GM13976 (cell line): ENCODE measurements at regions not wholly inside any gene's neighbourhood (a gene's known extent, or its start where the extent isn't known, plus 50 kb on each side); places are given as distances from the start of the nearest gene placed in this dataset.

ENCODE experiments used
- DNase-seq: peaks from one replicate; pipeline ENCODE4 v3.0.0; 2012; ENCODE audit warnings: low spot score
- in situ Hi-C: fragments of 300-500 bp; cut with MboI; formaldehyde crosslinking; loops from one replicate; pipeline ENCODE4 v1.12.0; 2022; ENCODE audit warnings: low sequenced_read_pairs, mixed read lengths, inconsistent platforms; ENCODE audit not compliant: unreplicated experiment
- TF ChIP-seq, protein P1 (sequence below): IDR thresholded peaks from 2 replicates; pipeline ENCODE4 v1.5.1; 2012; ENCODE audit warnings: borderline replicate concordance, mild to moderate bottlenecking; ENCODE audit not compliant: insufficient read depth; ENCODE audit errors: extremely low read depth, missing control alignments, control extremely low read depth

DNA sequence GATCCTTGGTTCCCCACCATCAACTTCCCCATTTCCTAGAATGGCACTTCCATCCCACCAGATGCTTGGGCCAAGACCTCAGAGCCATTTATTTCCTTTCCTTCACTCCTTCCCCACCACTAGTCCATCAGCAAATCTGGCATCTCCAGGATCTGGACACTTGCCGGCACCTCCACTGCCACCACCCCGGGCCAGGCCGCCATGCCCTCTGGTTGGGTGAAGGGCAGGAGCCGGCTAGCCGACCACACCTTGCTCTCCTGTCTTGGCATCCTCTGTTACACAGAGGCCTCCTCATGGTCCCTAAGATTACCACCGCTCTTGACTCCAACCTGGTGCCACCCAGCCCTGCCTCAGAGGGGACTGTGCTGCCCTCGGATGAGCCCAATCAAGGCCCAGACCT, 104.5 kb downstream of the RMI2 start:
- peak; percentile 17 for DNase-seq
- in situ Hi-C loops = no loop called here
- TF ChIP-seq, protein P1, sequence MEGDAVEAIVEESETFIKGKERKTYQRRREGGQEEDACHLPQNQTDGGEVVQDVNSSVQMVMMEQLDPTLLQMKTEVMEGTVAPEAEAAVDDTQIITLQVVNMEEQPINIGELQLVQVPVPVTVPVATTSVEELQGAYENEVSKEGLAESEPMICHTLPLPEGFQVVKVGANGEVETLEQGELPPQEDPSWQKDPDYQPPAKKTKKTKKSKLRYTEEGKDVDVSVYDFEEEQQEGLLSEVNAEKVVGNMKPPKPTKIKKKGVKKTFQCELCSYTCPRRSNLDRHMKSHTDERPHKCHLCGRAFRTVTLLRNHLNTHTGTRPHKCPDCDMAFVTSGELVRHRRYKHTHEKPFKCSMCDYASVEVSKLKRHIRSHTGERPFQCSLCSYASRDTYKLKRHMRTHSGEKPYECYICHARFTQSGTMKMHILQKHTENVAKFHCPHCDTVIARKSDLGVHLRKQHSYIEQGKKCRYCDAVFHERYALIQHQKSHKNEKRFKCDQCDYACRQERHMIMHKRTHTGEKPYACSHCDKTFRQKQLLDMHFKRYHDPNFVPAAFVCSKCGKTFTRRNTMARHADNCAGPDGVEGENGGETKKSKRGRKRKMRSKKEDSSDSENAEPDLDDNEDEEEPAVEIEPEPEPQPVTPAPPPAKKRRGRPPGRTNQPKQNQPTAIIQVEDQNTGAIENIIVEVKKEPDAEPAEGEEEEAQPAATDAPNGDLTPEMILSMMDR = no peak

GRCh38 chr16:11450136-11450535, 104.9 kb downstream of the RMI2 start:
- peak; percentile 15 for DNase-seq
- in situ Hi-C loops = no loop called here
- TF ChIP-seq, protein P1 = no peak

GRCh38 chr16:11452298-11452697, 107.0 kb downstream of the RMI2 start:
- no peak for DNase-seq
- in situ Hi-C loops = no loop called here
- TF ChIP-seq, protein P1 = no peak

- in situ Hi-C loops = no loop called here
- DNase-seq = no peak
- TF ChIP-seq, protein P1 = no peak
Observed at GRCh38 chr16:11452746-11453389, 107.6 kb downstream of the RMI2 start.

DNA sequence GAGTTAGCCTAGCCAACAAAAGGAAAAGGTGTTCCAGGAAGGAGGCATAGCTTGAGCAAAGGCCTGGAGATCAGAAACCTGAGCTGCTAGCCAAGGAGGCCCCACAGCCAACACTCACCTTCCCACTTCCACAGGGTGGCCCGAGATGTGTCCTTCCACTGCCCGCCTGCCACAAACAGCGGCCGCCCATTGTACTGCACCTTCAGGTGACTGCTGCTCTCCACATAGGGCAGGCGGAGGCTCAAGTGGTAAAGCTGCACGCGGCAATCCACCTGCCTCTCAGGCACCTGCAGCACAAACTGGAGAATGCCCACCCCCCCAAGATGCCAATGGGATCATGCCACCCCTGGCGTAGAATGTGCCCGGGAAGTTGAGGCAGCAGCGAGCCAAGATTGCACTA, 111.5 kb downstream of the RMI2 start:
- DNase-seq = no peak
- in situ Hi-C loops = no loop called here
- TF ChIP-seq, protein P1 = no peak

DNA sequence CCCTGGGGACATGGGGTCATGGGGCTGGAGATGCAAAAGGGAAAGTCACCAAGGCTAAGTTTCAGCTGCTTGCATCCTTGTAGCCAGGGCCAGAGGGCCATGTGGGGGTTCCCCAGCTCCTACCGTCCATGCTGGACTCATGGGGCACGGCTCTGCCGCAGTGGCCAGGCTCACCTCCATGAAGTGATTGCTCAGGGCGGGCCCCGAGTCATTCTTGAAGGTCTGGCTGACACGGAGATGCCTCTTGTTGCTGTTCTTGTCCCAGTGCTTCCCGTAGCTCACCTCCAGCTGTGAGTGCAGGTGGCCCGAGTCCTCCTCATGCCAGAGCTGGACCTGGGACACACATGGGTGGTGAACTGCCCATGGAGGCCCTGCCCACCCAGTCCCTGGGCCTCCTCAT, 114.5 kb downstream of the RMI2 start:
- no peak for DNase-seq
- in situ Hi-C loops = no loop called here
- TF ChIP-seq, protein P1 = no peak
